HG03103 (cell line): ENCODE measurements at regions not wholly inside any gene's neighbourhood (a gene's known extent, or its start where the extent isn't known, plus 50 kb on each side); places are given as distances from the start of the nearest gene placed in this dataset.

Experiments
- ATAC-seq: cut with Tn5 transposase; IDR thresholded peaks from one replicate; pipeline ENCODE4 v1.9.1; 2021; ENCODE audit warnings: low read depth; ENCODE audit not compliant: unreplicated experiment

DNA sequence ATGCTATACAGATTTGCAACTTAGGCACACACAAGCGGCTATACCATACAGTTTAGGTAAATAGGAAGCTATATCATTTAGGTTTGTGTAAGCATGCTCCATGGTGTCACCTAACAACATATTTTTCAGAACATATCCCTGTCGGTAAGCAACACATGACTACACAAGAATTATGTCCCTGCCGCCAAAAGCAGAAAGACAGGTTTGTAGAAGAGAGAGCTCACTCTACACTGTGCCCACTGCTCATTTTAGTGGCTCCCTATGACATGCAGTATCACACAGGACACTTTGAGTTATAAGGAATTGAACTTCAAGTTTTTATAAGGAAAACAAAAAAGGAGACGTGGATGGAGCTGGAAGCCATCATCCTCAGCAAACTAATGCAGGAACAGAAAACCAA lies 132.5 kb upstream of the KAZN start:
- no peak for ATAC-seq

DNA sequence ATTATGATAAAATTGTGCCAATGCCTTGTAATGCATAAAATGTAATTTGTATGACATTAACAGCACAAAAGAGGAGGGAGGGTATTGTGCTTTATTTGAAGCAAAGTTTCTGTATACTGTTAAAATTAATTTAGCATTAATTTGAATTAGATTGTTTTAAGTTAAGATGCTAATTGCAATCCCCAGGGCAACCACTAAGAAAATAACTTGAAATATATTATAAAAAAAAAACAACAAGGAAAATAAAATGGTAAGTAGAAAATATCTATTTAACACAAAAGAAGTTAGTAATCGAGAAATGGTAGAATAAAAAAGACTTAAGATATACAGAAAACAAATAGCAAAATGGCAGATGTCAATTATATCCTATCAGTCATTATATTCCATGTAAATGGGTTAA lies 131.4 kb upstream of the KAZN start:
- no peak for ATAC-seq

DNA sequence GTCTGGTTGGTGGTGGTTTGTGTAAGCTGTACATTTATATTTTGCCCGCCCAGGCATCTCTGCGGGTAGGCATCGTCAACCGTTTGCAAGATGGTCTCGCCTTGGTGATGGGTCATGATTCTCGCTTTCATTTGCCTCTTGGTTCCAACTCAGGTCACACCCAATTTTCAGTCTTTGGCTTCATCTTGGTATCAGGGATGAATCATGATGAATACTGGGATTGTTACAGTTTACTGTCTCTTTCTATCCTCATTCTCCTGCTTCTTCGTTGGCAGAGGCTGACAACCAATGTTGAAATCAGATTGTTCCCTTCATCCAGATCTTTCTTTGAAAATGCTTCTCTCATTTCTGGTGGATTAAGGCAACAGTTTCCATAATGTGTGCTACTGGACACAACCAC lies 129.7 kb upstream of the KAZN start:
- ATAC-seq, result no peak

DNA sequence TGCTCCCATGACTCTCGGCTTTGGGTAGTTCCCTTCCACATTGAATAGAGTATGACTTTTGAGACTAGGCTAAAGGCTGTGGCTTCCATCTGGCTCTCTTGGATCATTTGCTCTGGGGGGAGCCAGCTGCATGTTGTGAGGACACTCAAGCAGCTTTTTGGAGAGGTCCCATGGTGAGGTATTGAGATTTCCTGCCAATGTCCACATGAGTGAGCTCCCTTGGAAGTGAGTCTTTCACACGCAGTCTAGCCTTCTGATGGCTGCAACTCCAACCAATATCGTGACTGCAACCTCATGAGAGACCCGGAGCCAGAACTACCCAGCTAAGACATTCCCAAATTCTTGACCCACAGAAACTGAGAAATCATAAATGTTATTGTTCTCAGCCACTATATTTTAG lies 127.7 kb upstream of the KAZN start:
- ATAC-seq, result no peak

DNA sequence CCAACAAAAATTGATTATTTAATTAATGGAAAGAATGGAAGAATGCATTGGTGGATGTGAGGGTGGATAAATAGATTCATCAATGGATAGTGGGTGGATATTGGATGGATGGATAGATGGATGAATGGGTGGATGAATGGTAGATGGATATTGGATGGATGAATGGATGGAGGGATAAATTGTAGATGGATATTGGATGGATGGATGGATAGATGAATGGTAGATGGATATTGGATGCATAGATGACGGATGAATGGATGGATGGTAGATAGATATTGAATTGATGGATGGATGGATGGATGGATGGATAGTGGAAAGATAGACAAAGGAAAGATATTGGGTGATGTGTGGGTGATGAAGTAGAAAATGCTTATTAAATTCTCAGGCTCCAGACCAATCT lies 123.6 kb upstream of the KAZN start:
- no peak for ATAC-seq

DNA sequence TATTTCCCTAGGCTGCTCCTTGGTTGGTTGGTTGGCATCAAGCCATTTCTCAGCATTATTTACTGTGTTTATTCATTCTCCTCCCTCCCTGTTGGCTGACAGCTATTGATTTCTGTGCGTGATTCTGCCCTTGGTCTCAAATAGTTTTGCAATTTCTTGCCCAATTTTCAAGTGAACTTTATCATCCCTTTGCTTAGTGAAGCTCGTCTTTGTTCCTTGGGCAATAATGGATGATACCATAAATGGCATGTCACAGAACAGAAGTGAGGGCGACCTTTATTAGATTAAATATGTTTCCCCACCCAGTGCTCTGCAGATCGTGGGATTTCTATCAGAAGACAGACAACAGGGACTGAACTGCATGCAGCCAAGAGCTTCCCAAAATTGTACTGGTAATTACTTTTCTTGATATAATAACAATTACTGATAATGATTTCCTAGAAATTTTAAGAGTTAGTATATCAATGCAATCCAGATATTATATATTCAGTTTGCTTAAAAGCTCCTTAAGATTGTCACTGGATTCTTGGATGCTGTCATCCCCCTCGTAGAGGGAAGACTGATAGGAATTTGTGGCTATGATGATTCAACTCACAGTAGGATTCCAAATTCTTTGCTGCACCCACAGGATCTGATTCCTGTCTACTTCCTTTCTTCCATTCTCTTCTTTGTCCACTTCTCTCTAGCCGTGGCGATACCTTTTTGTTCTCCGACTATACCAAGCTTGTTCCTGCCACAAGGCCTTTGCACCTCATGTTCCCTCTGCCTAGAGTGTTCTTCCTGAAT lies 122.1 kb upstream of the KAZN start:
- ATAC-seq, result no peak

DNA sequence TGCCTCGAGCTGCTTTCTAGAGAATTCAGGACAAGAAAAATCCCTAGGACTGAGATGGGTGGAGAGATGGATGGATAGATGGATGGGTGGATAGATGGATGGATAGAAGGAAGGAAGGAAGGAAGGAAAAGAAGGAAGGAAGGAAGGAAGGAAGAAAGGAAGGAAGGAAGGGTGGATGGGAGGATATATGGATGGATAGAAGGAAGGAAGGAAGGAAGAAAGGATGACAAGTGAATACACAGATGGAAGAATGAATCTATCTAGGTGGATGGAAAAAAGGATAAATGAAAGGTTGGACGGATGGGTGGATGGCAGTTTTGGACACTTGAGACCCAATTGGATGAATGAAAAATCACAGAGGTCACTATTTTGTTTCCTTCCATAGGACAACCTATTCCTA lies 120.4 kb upstream of the KAZN start:
- no peak for ATAC-seq

DNA sequence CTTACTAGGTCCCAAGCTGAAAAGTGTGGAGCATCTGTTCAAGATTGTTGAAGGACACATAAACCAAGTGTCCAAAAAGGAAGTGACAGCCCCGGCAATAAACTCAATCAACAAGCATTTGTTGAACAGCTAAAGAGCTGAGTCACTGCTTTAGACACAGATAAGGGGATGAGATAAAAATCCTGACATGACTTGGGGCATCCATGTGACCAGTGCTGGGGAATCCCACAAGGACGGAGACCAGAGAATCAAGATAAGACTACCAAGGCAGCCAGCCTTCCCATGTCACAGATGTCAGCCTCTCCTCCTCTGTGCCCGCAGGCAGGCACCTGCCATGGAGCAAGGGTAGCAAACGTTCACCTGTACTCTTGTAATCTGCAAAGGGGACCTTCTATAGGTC lies 118.6 kb upstream of the KAZN start:
- no peak for ATAC-seq

DNA sequence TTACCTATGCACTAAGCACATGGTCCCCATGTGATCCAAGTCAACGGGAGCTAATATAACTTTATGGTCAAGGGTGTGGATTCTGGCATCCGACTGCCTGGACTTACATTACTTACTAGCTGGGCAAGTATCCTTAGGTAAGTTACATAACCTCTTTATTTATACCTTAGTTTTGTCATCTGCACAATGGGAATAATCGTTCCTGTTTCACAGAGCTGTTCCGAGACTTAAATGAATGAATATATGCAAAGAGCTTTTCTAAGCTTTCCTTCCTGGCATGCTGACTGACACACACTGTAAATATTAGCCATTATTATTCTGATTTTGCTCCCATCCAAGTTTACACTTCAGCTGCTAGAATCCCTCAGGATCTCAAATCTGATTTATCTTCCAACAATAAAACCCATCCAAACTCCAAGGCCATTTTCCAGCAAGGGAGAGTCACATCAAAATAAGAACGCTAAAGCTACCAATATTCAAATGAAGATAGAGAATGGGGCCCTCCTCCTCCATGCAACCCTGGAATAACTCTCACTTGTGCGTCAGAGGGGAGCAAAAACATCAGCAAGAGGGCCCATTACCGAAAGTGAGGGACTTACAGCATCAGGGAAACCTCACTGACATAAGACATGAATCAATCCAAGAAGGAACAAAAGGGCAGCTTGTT lies 115.6 kb upstream of the KAZN start:
- ATAC-seq, result no peak

DNA sequence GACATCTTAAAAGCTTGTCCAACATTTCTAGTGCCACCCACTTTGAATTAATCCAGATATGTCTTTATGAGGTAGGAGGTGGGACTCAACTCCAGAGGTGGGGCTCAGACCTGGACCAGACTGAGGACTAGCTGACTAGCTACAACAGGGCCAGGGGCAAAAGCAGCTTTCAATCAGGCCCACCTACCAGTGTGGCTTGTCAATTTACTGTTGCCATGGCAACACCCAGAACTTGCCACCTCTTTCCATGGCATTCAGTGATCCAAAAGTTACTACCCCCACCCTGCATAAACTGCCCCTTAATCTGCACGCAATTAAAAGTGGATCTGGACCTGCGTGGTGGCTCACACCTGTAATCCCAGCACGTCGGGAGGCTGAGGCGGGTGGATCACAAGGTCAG lies 113.2 kb upstream of the KAZN start:
- ATAC-seq, result no peak

DNA sequence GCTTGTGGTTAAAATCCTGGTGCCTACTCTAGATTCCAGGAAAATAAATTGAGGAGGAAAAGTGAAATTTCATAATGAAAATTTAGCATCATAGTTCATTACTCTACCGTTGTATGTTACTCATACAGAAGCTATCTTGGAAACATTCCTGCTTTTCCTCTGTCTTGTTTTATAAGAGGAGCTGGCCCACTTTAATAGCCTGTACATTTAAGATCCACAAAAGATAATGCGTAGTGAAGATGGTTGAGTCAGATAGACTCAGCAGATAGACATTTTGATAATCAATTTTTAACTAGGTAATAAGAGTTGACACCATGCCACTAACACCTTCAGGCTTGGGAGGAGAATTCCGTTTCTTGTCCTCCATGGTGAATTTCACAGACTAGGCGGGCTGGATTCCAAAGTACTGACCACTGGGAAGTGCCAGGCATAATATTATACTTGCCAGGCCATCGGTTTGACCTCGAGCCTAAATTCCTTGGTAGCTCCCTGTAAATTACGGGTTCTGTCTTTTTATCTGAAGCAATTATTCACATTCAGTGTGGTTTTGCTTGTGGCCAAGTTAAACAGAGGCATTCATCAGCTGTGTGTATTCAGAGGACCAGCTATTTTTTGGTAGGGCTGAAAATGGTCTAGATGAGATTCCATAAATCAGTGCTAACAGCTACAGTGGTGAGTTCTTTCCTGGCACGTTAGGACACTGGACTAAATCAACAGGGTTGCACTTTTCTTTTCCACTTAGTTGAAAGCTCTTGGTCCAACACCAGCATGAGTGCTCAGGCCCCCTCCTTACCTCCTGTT lies 111.9 kb upstream of the KAZN start:
- ATAC-seq, result no peak

DNA sequence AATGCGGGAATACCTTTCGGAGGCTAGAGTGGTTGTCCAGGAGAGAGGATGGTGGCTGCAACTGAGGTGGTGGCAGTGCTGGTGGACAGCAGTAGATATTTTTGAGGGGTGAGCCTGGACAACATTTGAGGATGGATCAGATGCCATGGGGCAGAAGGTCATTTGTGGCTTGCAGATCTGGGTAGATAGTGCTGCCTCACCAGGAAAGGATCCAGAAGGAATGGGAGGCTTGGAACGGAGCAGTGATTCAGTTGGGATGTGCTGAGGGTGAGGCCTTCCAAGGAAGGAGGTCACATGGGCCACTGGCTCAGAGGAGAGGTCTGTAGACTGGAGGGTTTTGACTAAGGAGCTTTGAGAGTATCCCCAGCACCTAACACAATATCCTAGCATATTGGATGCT lies 110.8 kb upstream of the KAZN start:
- no peak for ATAC-seq

DNA sequence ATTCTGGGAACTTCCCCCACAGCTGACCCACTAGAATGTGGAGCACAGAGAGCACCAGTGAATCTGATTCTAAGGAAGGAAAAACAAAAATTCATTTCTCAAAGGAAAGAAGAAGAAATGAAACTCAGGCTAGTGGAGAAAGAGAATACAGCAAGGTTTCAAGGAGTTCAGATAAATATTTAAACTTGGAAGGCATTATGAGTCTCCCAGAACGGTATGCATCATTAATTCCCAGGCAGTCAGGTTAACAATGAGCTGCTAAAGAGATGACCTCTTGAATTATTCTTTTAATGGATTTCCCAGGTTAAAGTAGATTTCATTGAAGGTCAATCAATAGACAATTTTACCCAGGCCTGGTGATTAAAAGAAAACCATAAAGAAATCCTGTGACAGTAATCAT lies 103.6 kb upstream of the KAZN start:
- no peak for ATAC-seq

DNA sequence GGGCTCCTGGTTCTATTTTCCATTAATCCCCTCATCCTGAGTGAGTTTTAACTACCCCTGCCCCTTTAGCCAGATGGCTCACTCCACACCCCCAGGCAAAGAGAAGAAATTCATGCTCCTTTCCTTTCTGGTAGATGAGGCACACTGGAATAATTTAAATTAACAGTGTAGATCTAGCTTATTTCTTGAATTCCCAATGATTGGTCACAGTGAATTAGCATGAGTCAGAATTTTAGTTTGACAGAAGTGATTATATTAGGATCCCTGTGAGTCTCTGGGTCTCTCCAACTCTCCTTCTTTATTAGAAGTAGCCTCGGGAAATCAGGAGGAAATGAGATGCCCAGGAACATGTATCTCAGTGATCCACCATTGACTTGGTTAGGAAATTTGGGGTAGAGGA lies 103.1 kb upstream of the KAZN start:
- no peak for ATAC-seq

DNA sequence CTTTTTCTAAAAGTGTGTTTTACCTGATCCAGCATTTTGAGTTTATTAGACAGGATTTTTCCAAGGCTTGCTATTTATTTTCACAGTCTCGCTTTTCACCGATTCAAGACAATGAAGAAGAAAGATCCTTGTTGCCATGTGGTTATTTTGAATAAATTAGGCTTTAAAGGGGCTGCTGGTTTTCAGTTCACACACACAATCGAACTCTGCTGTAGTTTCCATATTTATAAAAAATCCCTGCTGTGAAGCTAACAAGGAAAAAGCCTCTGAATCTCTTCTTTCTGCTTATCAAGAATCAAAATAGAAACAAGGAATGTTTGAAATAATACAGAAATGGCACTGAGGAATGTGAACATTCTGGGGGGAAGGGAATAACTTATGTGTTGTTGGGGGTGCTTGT lies 102.5 kb upstream of the KAZN start:
- ATAC-seq, result no peak

DNA sequence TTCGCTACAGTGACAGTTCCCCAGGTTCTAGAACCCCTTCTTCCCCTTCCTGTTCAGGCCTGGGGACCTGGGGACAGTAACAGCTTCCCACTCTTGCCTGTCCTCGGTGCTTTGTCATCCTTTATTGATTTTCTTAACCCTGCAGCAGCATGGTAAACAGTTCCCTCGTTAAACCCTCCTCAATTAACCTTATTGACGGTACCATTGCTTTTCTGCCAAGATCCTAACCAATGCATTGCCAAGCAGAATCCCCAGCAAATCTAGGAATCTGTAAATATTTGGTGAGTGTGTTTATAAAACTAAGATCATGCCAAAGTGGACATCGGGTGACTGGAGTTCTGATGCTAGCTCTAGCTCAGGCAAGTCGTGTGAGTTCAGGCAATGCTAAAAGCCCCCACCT lies 99.6 kb upstream of the KAZN start:
- no peak for ATAC-seq

DNA sequence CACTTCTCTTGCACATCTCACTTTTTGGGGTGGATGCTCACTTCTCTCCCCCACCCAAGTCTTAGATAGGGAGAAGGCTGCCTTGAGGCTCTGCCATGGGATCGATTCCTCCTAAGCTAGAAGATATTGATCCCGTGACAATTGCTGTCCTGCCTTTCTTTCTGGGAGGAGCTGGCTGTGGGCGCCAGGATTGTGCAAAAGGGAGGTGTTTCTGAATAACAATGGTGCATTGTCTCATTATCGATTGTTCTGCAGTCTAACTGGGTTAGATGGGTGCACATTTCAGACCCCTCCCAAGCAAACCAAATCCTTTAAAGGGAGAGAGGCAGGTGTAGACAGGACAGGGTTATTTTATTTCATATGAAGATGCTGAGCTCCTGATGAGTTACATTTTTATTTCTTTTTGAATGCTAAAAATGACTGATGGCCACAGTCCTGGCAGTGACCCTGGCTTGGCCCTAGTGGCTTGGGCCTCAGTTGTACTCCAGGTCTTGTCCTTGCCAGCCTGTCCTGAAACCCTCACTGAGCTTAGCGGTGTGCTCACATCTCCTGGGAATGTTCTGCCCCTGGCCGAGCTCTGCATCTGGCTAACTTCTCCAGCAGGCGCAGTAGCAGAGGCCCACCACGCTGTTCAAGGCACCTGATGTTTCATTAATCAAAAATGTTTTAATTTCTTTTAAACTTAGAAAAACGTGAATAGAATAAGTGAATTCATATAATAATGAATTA lies 99.0 kb upstream of the KAZN start:
- ATAC-seq, result no peak

DNA sequence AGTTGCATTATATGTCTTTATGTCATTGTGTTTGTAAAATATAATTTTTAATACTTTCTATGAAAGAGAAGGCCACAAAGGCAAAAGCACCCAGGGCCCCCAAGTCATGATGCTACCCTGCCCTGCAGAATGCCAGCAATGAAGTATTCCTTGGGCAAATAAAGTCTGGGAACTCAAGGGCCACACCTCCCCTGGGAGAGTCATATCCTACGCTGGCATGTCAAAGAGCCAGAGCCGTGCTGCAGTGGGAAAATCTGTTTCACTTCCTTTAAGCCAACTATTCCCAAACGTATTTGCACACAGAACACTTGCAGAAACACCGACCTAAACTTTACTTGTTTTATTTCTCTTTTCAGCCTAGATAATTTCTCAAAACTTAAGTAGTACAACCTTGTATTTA lies 98.4 kb upstream of the KAZN start:
- no peak for ATAC-seq

DNA sequence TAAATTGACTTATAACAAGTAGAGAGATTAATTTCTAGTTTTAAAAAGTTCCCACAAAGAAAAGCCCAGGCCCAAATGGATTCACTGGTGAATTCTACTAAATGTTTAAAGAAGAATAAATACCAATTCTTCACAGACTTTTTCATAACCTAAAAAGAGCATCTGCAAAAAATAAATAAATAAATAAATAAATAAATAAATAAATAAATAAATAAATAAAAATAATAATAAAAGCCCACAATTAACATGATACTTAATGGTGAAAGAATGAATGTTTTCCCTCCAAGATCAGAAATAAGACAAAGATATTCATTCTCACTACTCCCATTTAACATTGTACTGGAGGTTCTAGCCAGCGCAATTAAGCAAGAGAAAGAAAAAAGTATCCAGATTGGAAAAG lies 97.6 kb upstream of the KAZN start:
- ATAC-seq, result no peak

DNA sequence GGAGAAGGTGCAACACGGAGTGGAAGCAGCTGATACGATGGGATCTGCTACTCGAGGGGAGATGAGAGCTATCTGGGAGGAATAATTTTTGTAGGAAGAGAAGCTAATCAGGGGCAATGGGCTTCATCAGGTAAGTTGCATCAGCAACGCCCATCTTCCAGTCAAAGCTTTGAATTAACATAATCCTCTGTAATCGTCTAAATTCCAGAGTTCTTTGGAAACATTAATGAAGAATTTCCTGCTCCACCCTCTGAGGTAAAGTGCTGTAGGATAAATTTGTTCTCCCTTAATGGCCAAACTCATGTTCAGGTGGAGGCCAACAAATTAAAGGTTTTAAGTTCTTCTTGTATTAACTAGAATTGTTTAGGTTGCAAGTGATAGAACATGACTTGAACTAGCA lies 94.0 kb upstream of the KAZN start:
- ATAC-seq, result no peak
